K562 (cell line): ENCODE measurements at regions not wholly inside any gene's neighbourhood (a gene's known extent, or its start where the extent isn't known, plus 50 kb on each side); places are given as distances from the start of the nearest gene placed in this dataset.
"Not testable (repeated sequence)": the region's sequence is repeated elsewhere in the genome, so short reads cannot be mapped to it uniquely, and the experiment has no call there.

Source experiments
- ATAC-seq: fragments of 200-7000 bp; cut with Tn5 transposase; 3 replicates; pipeline ENCODE4 v1.9.1; 2020; ENCODE audit warnings: moderate library complexity
- BruUV-seq: library from RNA; stranded (reverse); fragments of 400-500 nt; replicated peaks from 2 replicates; lab custom pipeline; 2021; lab: Mats Ljungman, UMichigan
- CTCF ChIA-PET: fragments of 300-600 bp; formaldehyde crosslinking; extraction: SDS; loops from one replicate; lab custom pipeline; 2021; ENCODE audit warnings: low intra/inter-chr PET ratio; lab: Yijun Ruan, JAX
- POLR2A ChIA-PET: fragments of 300-600, 350-650 bp; sonication (Branson Sonifier 250); formaldehyde crosslinking; extraction: SDS; loops from one replicate; lab custom pipeline; 2021; ENCODE audit warnings: antibody characterized with exemption, inconsistent platforms; lab: Yijun Ruan, JAX
- DNase-seq, 4 experiments: peaks; one replicate each; pipeline versions ENCODE4 v3.0.0 to v3.0.0-alpha.2; 2011 to 2018; ENCODE audit warnings: low spot score in 3 of 4, mixed read lengths in 3 of 4; ENCODE audit errors: extremely low read depth in 1 of 4
- FAIRE-seq: peaks from 2 replicates; lab custom pipeline; 2011; peaks lifted over from hg19 to GRCh38; lab: Jason Lieb, UNC
- H2AFZ ChIP-seq: 2 replicates; pipeline ENCODE4 v1.6.0; 2011; ENCODE audit warnings: low read depth, low read length, control low read depth, inconsistent platforms
- H3K27ac ChIP-seq: fragments of 200-600 bp; 3 replicates; pipeline ENCODE4 v1.8.0; 2011; ENCODE audit warnings: low read depth, mild to moderate bottlenecking, control low read depth, inconsistent platforms, low read length, moderate library complexity, mixed read lengths; ENCODE audit errors: extremely low read depth
- H3K27me3 ChIP-seq, 2 experiments: fragments of 300-600 bp in 1 of 2; 2 replicates in 1 of 2; 3 replicates in 1 of 2; pipeline versions ENCODE4 v1.6.0 to v1.8.0; 2011; ENCODE audit warnings: inconsistent platforms in 2 of 2, low read length in 2 of 2, mild to moderate bottlenecking in 1 of 2, mixed read lengths in 1 of 2, moderate library complexity in 1 of 2; ENCODE audit not compliant: control insufficient read depth in 2 of 2, insufficient read depth in 2 of 2
- H3K36me3 ChIP-seq: fragments of 300-600 bp; 3 replicates; pipeline ENCODE4 v1.8.0; 2011; ENCODE audit warnings: mild to moderate bottlenecking, low read length, inconsistent platforms; ENCODE audit not compliant: control insufficient read depth, insufficient read depth
- H3K4me1 ChIP-seq, 2 experiments: fragments of 200-600 bp in 1 of 2; replicated peaks in 1 of 2; 2 replicates in 1 of 2; 3 replicates in 1 of 2; pipeline versions ENCODE4 v1.5.1 to v1.8.0; 2011; ENCODE audit warnings: inconsistent platforms in 2 of 2, low read length in 2 of 2, mild to moderate bottlenecking in 1 of 2, mixed read lengths in 1 of 2, moderate library complexity in 1 of 2; ENCODE audit not compliant: control insufficient read depth in 2 of 2, insufficient read depth in 2 of 2
- H3K4me2 ChIP-seq: 2 replicates; pipeline ENCODE4 v1.6.1; 2011; ENCODE audit warnings: low read length, control low read depth, inconsistent platforms, mixed read lengths; ENCODE audit not compliant: insufficient read depth
- H3K4me3 ChIP-seq: fragments of 200-600 bp; sonication (generic), shearing (Covaris generic); 2 replicates; pipeline ENCODE4 v1.5.1; 2016; ENCODE audit warnings: control low read depth, inconsistent platforms
- H3K79me2 ChIP-seq: fragments of 200-600 bp; 3 replicates; pipeline ENCODE4 v1.8.0; 2011; ENCODE audit warnings: low read length, inconsistent platforms; ENCODE audit not compliant: control insufficient read depth, insufficient read depth
- H3K9ac ChIP-seq, 2 experiments: 2 replicates each; pipeline versions ENCODE4 v1.6.0 to v1.6.1; 2011; ENCODE audit warnings: low read depth in 2 of 2, low read length in 2 of 2, control low read depth in 1 of 2, inconsistent platforms in 1 of 2, mild to moderate bottlenecking in 1 of 2, mixed read lengths in 1 of 2; ENCODE audit not compliant: insufficient read depth in 1 of 2
- H3K9me1 ChIP-seq: one replicate; pipeline ENCODE4 v1.6.0; 2011; ENCODE audit warnings: inconsistent platforms, mild to moderate bottlenecking, low read length, moderate library complexity; ENCODE audit not compliant: control insufficient read depth, insufficient read depth
- H3K9me3 ChIP-seq: replicated peaks from 2 replicates; pipeline ENCODE4 v1.5.1; 2011; ENCODE audit warnings: low read depth, low read length, inconsistent platforms; ENCODE audit not compliant: control insufficient read depth, insufficient read depth
- H4K20me1 ChIP-seq: replicated peaks from 2 replicates; pipeline ENCODE4 v1.6.1; 2011; ENCODE audit warnings: low read length, inconsistent platforms, mixed read lengths; ENCODE audit not compliant: control insufficient read depth, insufficient read depth
- CHD7 ChIP-seq: fragments of 200-600 bp; sonication (generic); IDR thresholded peaks from one replicate; pipeline ENCODE4 v1.6.1; 2012; ENCODE audit warnings: mild to moderate bottlenecking, low read depth, low read length, inconsistent platforms
- GABPB1 ChIP-seq: sonication (generic); formaldehyde crosslinking; IDR thresholded peaks from 2 replicates; pipeline ENCODE4 v1.8.0; 2022; ENCODE audit warnings: mild to moderate bottlenecking, missing genetic modification reagents
- POLR3A ChIP-seq: IDR thresholded peaks from 2 replicates; pipeline ENCODE4 v1.6.1; 2011; ENCODE audit warnings: borderline replicate concordance, mild to moderate bottlenecking, moderate library complexity; ENCODE audit not compliant: insufficient read length, insufficient read depth; ENCODE audit errors: extremely low read depth
- WGBS: fragments of 100-300 bp; shearing (Covaris generic); methylation state at CpG from one replicate; pipeline ENCODE4 v1.1.6; 2016; ENCODE audit warnings: low coverage, mixed read lengths; ENCODE audit not compliant: insufficient coverage; ENCODE audit errors: missing lambda C conversion rate; 5-methylcytosine and 5-hydroxymethylcytosine counted together
- in situ Hi-C: fragments of 300-500 bp; cut with MboI; formaldehyde crosslinking; loops from 4 replicates; pipeline ENCODE4 v1.15.0; 2018; ENCODE audit warnings: inconsistent platforms, mixed read lengths
- intact Hi-C: fragments of 100-400 bp; cut with micrococcal nuclease; formaldehyde crosslinking; loops from 2 replicates; pipeline ENCODE4 v1.14.2; 2022

DNA sequence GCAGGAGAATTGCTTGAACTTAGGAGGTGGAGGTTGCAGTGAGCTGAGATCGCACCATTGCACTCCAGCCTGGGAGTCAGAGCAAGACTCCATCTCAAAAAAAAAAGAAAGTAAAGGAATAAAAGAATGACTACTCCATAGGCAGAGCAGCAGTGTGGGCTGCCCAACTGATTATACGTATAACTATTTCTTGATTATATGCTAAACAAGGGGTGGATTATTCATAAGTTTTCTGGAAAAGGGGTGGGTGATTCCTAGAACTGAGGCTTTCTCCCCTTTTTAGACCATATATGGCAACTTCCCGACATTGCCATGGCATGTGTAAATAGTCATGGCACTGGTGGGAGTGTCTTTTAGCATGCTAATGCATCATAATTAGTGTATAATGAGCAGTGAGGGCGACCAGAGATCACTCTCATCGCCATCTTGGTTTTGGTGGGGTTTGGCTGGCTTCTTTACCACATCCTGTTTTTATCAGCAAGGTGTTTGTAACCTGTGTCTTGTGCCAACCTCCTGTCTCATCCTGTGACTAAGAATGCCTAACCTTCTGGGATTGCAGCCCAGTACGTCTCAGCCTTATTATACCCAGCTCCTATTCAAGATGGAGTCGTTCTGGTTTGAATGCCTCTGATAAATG lies 72.3 kb upstream of the BCL2L14 start:
- 20% methylated on average over 4 of the region's 7 CpGs for WGBS
- H2AFZ ChIP-seq, H3K4me1 ChIP-seq, CTCF ChIA-PET, BruUV-seq, DNase-seq, H3K36me3 ChIP-seq, H3K9ac ChIP-seq, H4K20me1 ChIP-seq, H3K4me2 ChIP-seq, in situ Hi-C loops, H3K9me1 ChIP-seq, intact Hi-C loops, H3K27ac ChIP-seq, H3K4me3 ChIP-seq, H3K9me3 ChIP-seq, ATAC-seq, FAIRE-seq, H3K79me2 ChIP-seq: not testable (repeated sequence)
- POLR2A ChIA-PET, result interaction anchor here (0.7 kb wide), 1 partner anchor 69 kb away, joined by 4 read pairs; no protein-coding TSS in a partner anchor
- H3K27me3 ChIP-seq, result peaks cover 0 to 16% of the 10 kb centered on the region in 2 experiments; a peak in 2 of 5 replicates

DNA sequence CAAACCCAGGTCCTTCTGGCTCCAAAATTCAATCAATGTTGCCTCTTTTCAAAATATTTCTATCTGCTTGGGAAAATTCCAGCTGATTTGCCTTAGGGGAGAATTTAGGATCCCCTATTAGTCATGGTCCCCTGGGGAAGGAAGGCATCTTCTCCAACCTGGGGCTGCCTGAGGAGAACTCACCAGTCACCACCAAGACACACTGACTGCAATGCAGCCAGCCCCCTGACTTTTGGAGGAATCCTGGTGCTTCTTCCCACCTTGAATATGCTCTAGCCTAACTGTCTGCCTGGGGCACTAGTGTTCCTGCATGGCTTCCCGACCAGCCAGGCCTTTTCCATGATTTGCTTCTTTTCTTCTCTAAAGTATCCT lies 71.8 kb upstream of the BCL2L14 start:
- intact Hi-C loops, result no loop called here

More for the DNA sequence above, 71.8 kb upstream of the BCL2L14 start:
- H3K36me3 ChIP-seq, result no peaks in the 10 kb centered on the region
- in situ Hi-C loops, result no loop called here
- H3K9me3 ChIP-seq, result no peaks in the 10 kb centered on the region
- no peaks in the 10 kb centered on the region for H4K20me1 ChIP-seq
- FAIRE-seq, result no peak
- ATAC-seq, result no peak
- DNase-seq, result no peak
- H3K4me1 ChIP-seq, result peaks cover 0 to 5% of the 10 kb centered on the region in 2 experiments; a peak in 2 of 5 replicates
- BruUV-seq, result no TSS peak
- no peaks in the 10 kb centered on the region for H3K9me1 ChIP-seq
- no peaks in the 10 kb centered on the region for H3K79me2 ChIP-seq
- TF ChIP-seq GABPB1 (CRISPR knock-in tag) (no peak), CHD7 (no peak), POLR3A (no peak)
- H3K4me3 ChIP-seq, result no peak overlapping the region
- no peak overlapping the region for H3K4me2 ChIP-seq
- POLR2A ChIA-PET, result interaction anchor here (0.7 kb wide), 1 partner anchor 69 kb away, joined by 4 read pairs; no protein-coding TSS in a partner anchor
- CTCF ChIA-PET, result no interaction called here
- no peak overlapping the region for H3K9ac ChIP-seq
- H2AFZ ChIP-seq, result no peak overlapping the region
- H3K27me3 ChIP-seq, result peaks cover 0 to 16% of the 10 kb centered on the region in 2 experiments; a peak in 2 of 5 replicates
- no peak overlapping the region for H3K27ac ChIP-seq
- WGBS, result no CpG with 5 or more reads among the region's 1 CpG
